ENCODE measurements at regions not wholly inside any gene's neighbourhood (a gene's known extent, or its start where the extent isn't known, plus 50 kb on each side); places are given as distances from the start of the nearest gene placed in this dataset.

DNA sequence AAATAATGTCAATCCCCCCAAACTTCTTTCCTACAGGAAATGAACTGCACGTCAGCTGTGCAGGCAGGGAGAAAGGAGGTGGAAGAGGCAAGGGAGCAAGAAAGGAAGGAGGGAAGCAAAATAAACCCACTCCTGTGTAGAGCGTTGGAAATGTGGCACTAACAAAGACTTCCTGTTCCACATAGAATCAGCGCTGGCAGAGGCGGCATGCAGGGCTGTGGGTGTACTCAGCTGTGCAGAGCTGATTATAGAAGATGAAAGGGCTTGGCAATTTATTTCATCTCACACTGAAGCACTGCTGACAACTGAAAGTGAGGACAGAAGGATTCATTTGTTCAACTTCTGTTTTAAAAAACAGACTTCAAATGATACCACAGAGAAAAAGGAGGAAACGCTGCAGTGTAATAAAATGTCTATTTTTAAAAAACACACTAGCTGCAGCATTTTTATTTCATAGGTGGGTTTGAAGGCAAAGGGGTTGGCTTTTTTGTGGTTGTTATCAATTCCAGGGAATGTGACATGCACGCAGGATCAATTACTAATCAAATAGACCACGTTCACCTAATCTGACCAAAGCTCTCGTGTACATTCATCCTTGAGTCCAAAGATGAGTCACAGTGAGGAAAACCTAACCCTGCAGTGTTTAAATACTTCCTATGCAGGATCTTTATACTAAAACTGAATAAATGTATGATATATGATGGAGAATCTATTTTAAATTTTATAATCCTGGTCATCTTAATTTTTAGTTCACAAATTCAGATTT, 583.5 kb downstream of the ZNF608 start:
- Mint-ChIP-seq H3K4me3 (no peak overlapping the region), H3K27ac (no peak overlapping the region), H3K27me3 (no peaks in the 10 kb centered on the region), H3K9me3 (peaks cover 3% of the 10 kb centered on the region), H3K4me1 (ENCODE audit: low read depth) (peaks cover 12% of the 10 kb centered on the region), H3K36me3 (ENCODE audit: low read depth) (no peaks in the 10 kb centered on the region)

- H3K4me1 Mint-ChIP-seq (ENCODE audit: low read depth): peaks cover 19% of the 10 kb centered on the region
- H3K27ac Mint-ChIP-seq: no peak overlapping the region
- H3K4me3 Mint-ChIP-seq: no peak overlapping the region
- H3K9me3 Mint-ChIP-seq: peaks cover 3% of the 10 kb centered on the region
- H3K27me3 Mint-ChIP-seq: no peaks in the 10 kb centered on the region
- no peaks in the 10 kb centered on the region for H3K36me3 Mint-ChIP-seq (ENCODE audit: low read depth)
These were observed 585.2 kb downstream of the ZNF608 start for GRCh38 chr5:124161266-124161665.

DNA sequence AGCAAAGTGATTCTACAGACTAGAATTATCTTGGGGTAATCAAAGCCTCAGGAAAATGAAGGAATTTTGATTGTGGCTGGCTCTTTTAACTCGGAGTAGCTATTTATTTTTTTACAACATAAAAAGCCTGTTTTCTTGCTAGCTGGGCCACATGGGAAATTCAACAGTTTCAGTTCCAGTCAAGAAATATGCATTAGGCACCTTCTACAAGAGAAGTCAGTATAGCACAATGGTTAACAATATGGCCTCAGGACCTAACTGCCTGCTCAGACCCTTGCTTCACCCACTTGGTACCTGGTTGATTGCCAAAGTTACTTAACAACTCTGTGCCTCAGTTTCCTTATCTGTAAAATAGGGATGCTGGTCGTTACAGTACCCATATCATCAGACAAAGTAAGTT, 586.2 kb downstream of the ZNF608 start:
- Mint-ChIP-seq H3K4me3 (no peak overlapping the region), H3K4me1 (ENCODE audit: low read depth) (peaks cover 19% of the 10 kb centered on the region), H3K9me3 (peaks cover 13% of the 10 kb centered on the region), H3K27me3 (no peaks in the 10 kb centered on the region), H3K36me3 (ENCODE audit: low read depth) (peaks cover 3% of the 10 kb centered on the region), H3K27ac (no peak overlapping the region)

DNA sequence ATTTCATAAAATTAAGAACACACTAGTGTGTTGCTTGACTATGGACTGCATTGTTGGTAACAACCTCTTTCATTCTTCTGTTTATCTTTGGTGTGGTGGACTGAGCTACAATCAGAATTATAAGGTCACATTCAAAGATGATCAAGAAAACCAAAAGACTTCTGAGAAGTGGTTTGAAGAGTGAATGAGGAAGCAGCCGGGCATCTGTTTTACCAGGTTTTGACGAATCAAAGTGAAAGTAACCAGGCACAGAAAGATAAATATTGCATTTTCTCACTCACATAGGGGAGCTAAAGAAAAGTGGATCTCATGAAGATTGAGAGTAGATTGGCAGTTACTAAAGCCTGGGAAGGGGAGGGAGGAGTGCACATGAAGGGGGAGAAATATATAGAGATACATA, 589.1 kb downstream of the ZNF608 start:
- Mint-ChIP-seq H3K27me3 (no peaks in the 10 kb centered on the region), H3K4me1 (ENCODE audit: low read depth) (peaks cover 12% of the 10 kb centered on the region), H3K27ac (no peak overlapping the region), H3K9me3 (peaks cover 21% of the 10 kb centered on the region), H3K36me3 (ENCODE audit: low read depth) (peaks cover 10% of the 10 kb centered on the region), H3K4me3 (peak overlapping the region; percentile 58)

- no peaks in the 10 kb centered on the region for H3K27me3 Mint-ChIP-seq
- H3K27ac Mint-ChIP-seq: no peak overlapping the region
- peaks cover 21% of the 10 kb centered on the region for H3K9me3 Mint-ChIP-seq
- H3K4me3 Mint-ChIP-seq: no peak overlapping the region
- H3K4me1 Mint-ChIP-seq (ENCODE audit: low read depth): peaks cover 12% of the 10 kb centered on the region
- H3K36me3 Mint-ChIP-seq (ENCODE audit: low read depth): peaks cover 10% of the 10 kb centered on the region
These were observed 589.9 kb downstream of the ZNF608 start for GRCh38 chr5:124156415-124156996.

DNA sequence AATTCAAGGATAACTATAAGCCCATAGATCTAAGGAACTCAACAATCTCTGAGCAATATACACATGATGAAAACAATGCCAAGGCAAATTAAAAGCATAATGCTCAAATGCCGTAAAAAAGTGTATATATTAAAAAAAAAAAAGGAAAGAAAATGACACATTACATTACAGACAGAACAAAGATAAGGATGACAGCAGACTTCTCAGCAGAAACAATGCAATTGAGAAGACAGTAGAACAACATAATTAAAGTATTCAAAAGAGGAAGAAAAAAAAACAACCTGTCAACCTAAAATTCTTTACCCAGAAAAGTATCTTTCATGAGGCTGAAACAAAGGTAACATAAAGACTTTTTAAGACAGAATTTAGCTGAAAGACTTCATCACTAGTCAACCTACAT, 591.7 kb downstream of the ZNF608 start:
- Mint-ChIP-seq H3K27me3 (no peaks in the 10 kb centered on the region), H3K4me1 (ENCODE audit: low read depth) (peaks cover 12% of the 10 kb centered on the region), H3K36me3 (ENCODE audit: low read depth) (peaks cover 10% of the 10 kb centered on the region), H3K9me3 (peaks cover 21% of the 10 kb centered on the region), H3K27ac (no peak overlapping the region), H3K4me3 (no peak overlapping the region)

GRCh38 chr5:124153588-124153987, 592.9 kb downstream of the ZNF608 start:
- no peak overlapping the region for H3K4me3 Mint-ChIP-seq
- H3K9me3 Mint-ChIP-seq: peaks cover 18% of the 10 kb centered on the region
- H3K27ac Mint-ChIP-seq: no peak overlapping the region
- no peaks in the 10 kb centered on the region for H3K27me3 Mint-ChIP-seq
- H3K36me3 Mint-ChIP-seq (ENCODE audit: low read depth): peaks cover 10% of the 10 kb centered on the region
- H3K4me1 Mint-ChIP-seq (ENCODE audit: low read depth): peaks cover 7% of the 10 kb centered on the region

GRCh38 chr5:124148574-124148973, 597.9 kb downstream of the ZNF608 start:
- no peaks in the 10 kb centered on the region for H3K4me1 Mint-ChIP-seq (ENCODE audit: low read depth)
- H3K27me3 Mint-ChIP-seq: no peaks in the 10 kb centered on the region
- H3K9me3 Mint-ChIP-seq: peaks cover 11% of the 10 kb centered on the region
- no peak overlapping the region for H3K27ac Mint-ChIP-seq
- H3K4me3 Mint-ChIP-seq: no peak overlapping the region
- H3K36me3 Mint-ChIP-seq (ENCODE audit: low read depth): no peaks in the 10 kb centered on the region

DNA sequence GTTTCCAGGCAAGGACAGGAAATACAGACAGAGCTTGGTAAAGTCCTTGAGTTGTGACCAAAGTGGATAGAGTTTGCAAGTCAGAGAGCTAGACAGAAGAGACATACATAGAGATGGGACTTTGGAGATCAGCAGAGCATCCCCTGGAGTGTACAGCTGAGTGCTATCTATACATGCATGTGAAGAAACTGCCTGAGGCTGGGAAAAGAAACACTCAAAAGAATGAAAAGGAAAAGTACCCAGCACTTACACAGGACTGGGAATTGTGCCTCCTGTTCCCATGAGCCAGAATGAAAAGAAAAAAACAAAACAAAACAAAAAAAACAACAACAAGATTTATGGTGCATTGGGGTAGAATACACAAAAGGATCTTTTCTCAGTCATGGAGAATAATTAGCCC, 606.4 kb downstream of the ZNF608 start:
- Mint-ChIP-seq H3K9me3 (peaks cover 3% of the 10 kb centered on the region), H3K27ac (no peak overlapping the region), H3K4me1 (ENCODE audit: low read depth) (no peaks in the 10 kb centered on the region), H3K27me3 (no peaks in the 10 kb centered on the region), H3K4me3 (no peak overlapping the region), H3K36me3 (ENCODE audit: low read depth) (no peaks in the 10 kb centered on the region)

- Mint-ChIP-seq H3K36me3 (ENCODE audit: low read depth) (no peaks in the 10 kb centered on the region), H3K9me3 (peaks cover 3% of the 10 kb centered on the region), H3K4me3 (no peak overlapping the region), H3K27ac (no peak overlapping the region), H3K4me1 (ENCODE audit: low read depth) (no peaks in the 10 kb centered on the region), H3K27me3 (no peaks in the 10 kb centered on the region)
These were observed 607.0 kb downstream of the ZNF608 start for GRCh38 chr5:124139477-124139876.

DNA sequence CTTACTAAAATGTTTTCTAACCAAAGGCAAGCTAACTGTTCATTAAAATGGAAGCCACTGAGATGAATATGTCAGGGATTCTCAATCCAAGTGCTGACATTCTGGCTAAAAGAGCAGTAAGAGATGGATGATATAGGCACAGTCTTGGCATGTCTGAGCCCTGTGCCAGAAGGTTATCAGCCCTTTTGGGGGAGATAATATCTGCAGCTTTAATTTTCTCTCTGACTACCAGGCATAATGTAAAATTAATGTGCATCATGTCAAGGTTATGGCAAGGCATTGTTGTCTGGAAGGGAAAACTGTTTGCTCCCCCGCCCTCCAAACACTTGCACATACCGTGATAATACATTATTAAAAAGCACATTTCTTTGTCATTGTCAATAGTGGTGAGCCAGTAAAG, 609.8 kb downstream of the ZNF608 start:
- H3K9me3 Mint-ChIP-seq: no peaks in the 10 kb centered on the region
- H3K4me3 Mint-ChIP-seq: no peak overlapping the region
- no peaks in the 10 kb centered on the region for H3K27me3 Mint-ChIP-seq
- no peaks in the 10 kb centered on the region for H3K4me1 Mint-ChIP-seq (ENCODE audit: low read depth)
- H3K36me3 Mint-ChIP-seq (ENCODE audit: low read depth): no peaks in the 10 kb centered on the region
- no peak overlapping the region for H3K27ac Mint-ChIP-seq

DNA sequence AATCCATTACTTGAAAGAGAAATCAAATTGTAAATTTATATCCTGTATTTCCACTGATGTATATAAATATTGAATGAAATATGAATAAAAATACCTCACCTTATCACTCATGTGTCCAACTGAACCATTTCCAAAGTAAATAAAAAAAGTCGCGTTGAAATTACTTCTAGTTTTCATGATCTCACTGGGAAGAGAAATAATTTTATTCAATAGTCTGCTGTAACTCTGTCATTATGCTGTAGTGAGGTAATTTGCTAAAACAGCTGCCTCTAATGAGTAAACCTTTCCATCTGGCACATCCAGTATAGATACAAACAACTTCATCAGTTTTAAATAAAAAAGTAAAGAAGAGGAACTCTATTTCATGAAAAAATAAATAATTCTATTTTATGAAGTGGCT, 611.5 kb downstream of the ZNF608 start:
- Mint-ChIP-seq H3K36me3 (ENCODE audit: low read depth) (no peaks in the 10 kb centered on the region), H3K27ac (no peak overlapping the region), H3K4me3 (no peak overlapping the region), H3K27me3 (no peaks in the 10 kb centered on the region), H3K4me1 (ENCODE audit: low read depth) (no peaks in the 10 kb centered on the region), H3K9me3 (no peaks in the 10 kb centered on the region)

DNA sequence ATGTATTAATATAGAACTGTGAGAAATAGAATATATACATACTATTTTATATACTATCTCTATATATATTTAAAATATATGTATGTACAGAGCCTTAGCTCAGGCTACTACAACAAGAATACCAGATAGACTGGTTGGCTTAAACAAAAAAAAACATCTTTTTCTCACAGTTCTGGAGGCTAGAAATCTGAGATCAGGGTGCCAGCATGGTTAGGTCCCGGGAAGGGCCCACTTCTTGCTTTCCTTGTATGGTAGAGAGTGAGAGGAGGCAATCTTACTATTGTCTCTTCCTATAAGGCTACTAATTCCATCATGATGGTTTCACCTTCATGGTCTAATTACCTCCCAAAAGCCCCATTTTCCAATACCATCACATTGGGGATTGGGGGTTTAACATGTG, 613.0 kb downstream of the ZNF608 start:
- no peaks in the 10 kb centered on the region for H3K4me1 Mint-ChIP-seq (ENCODE audit: low read depth)
- H3K27me3 Mint-ChIP-seq: no peaks in the 10 kb centered on the region
- no peaks in the 10 kb centered on the region for H3K9me3 Mint-ChIP-seq
- H3K36me3 Mint-ChIP-seq (ENCODE audit: low read depth): no peaks in the 10 kb centered on the region
- no peak overlapping the region for H3K4me3 Mint-ChIP-seq
- no peak overlapping the region for H3K27ac Mint-ChIP-seq

GRCh38 chr5:124132843-124133242, 613.6 kb downstream of the ZNF608 start:
- H3K4me3 Mint-ChIP-seq: no peak overlapping the region
- H3K27ac Mint-ChIP-seq: no peak overlapping the region
- no peaks in the 10 kb centered on the region for H3K4me1 Mint-ChIP-seq (ENCODE audit: low read depth)
- H3K36me3 Mint-ChIP-seq (ENCODE audit: low read depth): no peaks in the 10 kb centered on the region
- H3K9me3 Mint-ChIP-seq: no peaks in the 10 kb centered on the region
- H3K27me3 Mint-ChIP-seq: no peaks in the 10 kb centered on the region

DNA sequence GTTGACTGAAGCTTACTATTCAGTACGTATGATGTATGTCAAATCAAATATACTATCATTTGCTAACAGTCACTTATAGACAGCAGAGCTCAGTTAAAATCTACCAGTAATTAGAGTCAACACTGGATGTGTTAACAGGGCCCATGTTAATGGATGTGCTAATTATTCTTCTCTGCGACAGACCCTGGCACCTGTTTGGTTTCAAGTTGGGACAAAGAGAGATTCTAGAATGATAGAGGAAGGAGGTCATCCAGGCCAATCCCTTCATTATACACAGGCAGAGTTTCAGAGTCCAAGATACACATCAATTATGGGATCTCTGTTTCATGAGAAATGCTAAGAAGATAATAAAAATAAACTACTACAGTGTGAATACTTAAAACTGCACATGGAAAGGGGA, 615.0 kb downstream of the ZNF608 start:
- Mint-ChIP-seq H3K9me3 (no peaks in the 10 kb centered on the region), H3K4me1 (ENCODE audit: low read depth) (no peaks in the 10 kb centered on the region), H3K36me3 (ENCODE audit: low read depth) (no peaks in the 10 kb centered on the region), H3K27me3 (no peaks in the 10 kb centered on the region), H3K27ac (no peak overlapping the region), H3K4me3 (no peak overlapping the region)

GRCh38 chr5:124130816-124131215, 615.6 kb downstream of the ZNF608 start:
- H3K27me3 Mint-ChIP-seq: no peaks in the 10 kb centered on the region
- H3K4me3 Mint-ChIP-seq: no peak overlapping the region
- H3K36me3 Mint-ChIP-seq (ENCODE audit: low read depth): no peaks in the 10 kb centered on the region
- no peaks in the 10 kb centered on the region for H3K9me3 Mint-ChIP-seq
- no peaks in the 10 kb centered on the region for H3K4me1 Mint-ChIP-seq (ENCODE audit: low read depth)
- no peak overlapping the region for H3K27ac Mint-ChIP-seq

All from stimulated activated naive CD8-positive, alpha-beta T cell treated with anti-CD3 and anti-CD28 coated beads, Interleukin-15, Interleukin-2, amounts not matched to agents 100 ng/mL and 50 ng/mL, for 24 hours (primary cell).